ENCODE measurements at regions not wholly inside any gene's neighbourhood (a gene's known extent, or its start where the extent isn't known, plus 50 kb on each side); places are given as distances from the start of the nearest gene placed in this dataset.

GRCh38 chr12:81950871-81951270, 191.7 kb upstream of the PPFIA2 start:
- DNase-seq, result no peak

GRCh38 chr12:81949841-81950308, 190.7 kb upstream of the PPFIA2 start:
- no peak for DNase-seq

DNA sequence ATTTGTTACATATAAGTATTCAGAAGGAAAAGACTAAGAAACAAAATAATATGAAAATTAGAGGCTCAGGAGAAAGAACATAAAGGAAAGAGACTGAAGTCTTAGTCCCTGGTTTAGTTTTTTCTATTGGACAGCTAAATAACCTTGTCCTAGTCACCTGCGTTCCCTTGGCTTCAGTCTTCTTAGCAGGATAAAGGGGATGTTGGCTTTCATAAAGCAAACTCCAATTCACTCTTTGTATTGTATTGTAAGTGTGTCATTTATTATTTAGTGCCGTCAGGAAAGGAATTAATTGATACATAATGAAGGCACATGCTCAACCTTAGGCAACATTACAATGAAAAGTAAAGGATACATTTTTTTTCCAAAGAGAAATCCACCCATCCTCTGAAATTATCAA, 190.3 kb upstream of the PPFIA2 start:
- no peak for DNase-seq

GRCh38 chr12:81944886-81945285, 185.7 kb upstream of the PPFIA2 start:
- DNase-seq, result no peak

DNA sequence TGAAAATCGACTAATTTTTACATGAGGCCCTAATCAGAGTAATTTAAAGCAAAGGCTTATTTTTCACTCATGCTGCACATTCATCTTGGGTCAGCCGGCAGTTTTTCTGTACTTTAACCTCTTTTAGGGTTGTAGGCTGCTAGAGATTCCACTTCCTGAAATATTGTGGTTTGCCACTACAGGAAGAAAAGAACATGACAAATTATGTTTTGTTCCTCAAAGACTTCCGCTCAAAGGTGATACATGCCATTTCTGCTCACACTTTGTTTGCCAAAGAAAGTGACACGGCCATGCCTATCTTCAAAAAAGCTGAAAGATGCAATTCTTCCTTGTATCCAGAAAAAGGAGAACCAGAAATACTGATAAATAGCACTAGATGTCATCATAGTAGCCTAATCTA, 183.4 kb upstream of the PPFIA2 start:
- no peak for DNase-seq

GRCh38 chr12:81930037-81930436, 170.9 kb upstream of the PPFIA2 start:
- DNase-seq, result no peak

GRCh38 chr12:81896771-81897170, 137.6 kb upstream of the PPFIA2 start:
- DNase-seq, result no peak

GRCh38 chr12:81888961-81889360, 129.8 kb upstream of the PPFIA2 start:
- DNase-seq, result no peak

- no peak for DNase-seq
Observed at GRCh38 chr12:81888106-81888740, 129.1 kb upstream of the PPFIA2 start.

DNA sequence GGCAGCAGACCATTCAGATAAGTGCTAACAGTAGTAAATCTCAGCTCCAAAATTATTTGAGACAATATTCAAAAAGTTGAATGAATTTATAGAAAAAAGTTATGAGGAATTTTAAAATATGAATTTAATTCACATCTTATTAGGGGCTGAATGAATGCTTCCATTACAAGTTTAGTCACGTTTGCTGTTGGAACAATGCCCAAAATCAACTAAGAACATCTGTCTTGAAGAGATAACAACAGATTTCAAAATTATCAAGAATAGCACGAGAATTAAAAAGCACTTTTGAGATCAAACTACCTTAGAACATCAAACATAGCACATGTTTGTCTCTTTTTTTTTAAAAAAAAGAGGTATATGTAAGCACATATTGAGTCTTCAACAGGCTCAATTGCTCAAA, 115.4 kb upstream of the PPFIA2 start:
- DNase-seq, result peak; percentile 9

- DNase-seq, result no peak
Observed at GRCh38 chr12:81874166-81874565, 115.0 kb upstream of the PPFIA2 start.

GRCh38 chr12:81872400-81872799, 113.2 kb upstream of the PPFIA2 start:
- DNase-seq, result no peak

- no peak for DNase-seq
Observed at GRCh38 chr12:81866081-81866480, 106.9 kb upstream of the PPFIA2 start.

DNA sequence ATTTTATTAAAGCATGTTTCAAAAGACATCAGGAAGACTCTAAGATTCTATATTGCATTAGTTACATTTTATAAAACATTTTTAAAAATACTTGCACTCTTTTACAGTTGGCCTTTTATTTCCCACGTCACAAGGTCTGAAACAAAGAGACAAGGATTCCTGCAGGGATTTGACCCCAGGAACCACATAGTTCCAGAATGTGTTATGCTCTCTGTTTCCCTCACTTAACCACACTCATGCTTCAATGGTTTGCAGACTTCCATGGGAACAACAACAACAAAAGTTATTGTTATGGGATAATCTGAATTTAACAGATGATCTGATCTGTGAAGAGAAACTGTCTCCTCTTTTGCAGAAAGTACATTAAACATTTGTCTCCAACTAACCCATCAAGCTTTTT, 104.3 kb upstream of the PPFIA2 start:
- no peak for DNase-seq

- DNase-seq, result no peak
Observed at GRCh38 chr12:81859521-81859920, 100.4 kb upstream of the PPFIA2 start.

DNA sequence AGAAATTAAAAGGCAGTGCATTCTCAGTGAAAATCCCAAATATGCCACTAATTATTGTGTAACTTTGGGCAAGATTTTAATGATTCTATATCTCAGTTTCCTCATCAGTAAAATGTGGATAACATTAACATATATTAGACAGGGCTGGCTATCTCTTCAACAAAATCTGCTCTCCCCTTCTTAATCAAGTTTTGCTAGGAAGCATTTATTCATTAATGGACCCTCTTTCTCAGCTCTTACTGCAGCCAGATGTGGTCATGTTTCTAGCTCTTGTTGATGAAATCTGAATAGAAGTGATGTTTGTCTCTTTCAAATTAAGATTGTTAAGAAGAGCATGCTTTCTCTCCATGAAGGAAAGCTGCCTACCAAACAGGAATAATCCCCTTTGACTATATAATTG, 84.4 kb upstream of the PPFIA2 start:
- no peak for DNase-seq

GRCh38 chr12:81835783-81836182, 76.6 kb upstream of the PPFIA2 start:
- DNase-seq, result no peak

DNA sequence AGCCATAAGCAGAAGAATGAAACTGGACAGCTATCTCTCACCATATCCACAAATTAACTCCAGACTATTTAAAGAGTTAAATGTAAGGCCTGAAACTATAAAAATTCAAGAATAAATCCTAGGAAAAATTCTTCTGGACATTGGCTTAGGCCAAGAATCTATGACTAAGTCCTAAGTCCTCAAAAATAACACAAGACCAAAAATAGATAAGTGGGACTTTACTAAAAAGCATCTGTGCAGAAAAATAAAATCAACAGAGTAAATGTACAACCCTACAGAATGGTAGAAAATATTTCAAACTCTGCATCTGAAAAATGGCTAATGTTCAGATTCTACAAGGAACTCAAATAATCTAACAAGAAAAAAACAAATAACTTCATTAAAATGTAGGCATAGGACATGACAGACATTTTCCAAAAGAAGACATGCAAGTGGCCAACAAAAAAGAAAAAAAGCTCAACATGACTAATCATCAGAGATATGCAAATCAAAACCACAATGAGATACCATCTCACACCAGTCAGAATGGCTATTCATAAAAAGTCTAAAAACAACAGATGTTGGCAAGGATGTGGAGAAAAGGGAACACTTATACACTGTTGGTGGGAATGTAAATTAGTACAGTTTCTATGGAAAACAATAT, 61.0 kb upstream of the PPFIA2 start:
- DNase-seq, result no peak

DNA sequence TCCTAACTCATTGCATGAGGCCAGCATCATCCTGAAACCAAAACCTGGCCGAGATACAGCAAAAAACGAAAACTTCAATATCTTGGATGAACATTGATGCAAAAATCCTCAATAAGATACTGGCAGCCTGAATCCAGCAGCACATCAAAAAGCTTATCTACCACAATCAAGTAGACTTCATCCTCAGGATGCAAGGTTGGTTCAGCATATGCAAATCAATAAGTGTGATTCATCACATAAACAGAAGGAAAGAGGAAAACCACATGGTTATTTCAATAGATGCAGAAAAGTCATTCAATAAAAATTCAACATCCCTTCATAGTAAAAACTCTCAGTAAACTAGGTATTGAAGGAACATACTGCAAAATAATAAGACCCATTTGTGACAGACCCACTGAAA, 56.5 kb upstream of the PPFIA2 start:
- no peak for DNase-seq

DNA sequence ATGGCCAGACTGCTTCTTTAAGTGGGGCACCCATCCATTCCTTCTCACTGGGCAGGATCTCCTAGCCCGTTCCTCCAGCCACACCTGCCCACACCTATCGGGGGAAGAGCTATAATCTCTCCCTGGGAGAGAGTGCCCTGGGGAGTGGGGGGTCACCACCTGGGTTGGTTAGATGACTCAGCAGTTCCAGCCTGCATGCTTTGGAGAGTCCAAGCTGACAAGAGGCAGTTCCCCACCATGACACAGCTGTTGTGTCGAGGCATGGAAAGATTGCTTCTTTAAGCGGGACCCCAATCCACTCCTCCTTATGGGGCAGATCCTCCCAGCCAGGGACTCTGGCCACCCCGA, 52.6 kb upstream of the PPFIA2 start:
- DNase-seq, result no peak

DNA sequence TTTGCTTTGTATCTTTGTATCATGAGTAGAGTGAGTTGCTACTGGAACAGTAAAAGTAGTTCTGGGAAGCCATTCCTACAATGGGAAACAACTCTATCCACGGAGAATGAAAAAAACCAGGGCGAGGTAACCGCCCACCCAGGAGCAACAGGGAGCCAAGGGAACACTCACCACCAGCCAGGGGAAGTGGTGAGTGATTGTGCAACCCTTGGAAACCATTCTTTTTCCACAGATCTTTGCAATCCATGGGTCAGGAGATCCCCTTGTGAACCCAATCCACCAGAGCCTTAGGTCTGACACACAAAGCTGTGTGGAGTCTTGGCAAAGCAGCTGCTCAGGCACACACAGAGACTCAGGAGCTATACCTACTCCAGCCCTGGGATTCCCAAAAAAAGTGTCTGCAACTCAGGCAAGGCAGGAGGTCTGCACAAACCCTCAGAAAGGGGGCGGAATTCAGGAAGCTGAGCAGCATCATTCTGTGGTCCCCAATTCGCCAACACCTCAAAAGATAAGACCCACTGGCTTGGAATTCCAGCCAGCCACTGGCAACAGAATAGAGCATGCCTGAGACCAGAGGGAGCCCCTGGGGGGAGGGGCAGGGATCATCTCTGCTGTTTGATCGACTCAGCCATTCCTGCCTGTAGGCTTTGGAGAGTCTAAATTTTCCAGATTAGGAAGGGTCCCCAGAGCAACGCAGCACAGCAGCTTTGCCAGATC, 52.1 kb upstream of the PPFIA2 start:
- no peak for DNase-seq

GRCh38 chr12:81809829-81810595, 50.9 kb upstream of the PPFIA2 start:
- DNase-seq, result no peak

GRCh38 chr12:81809113-81809777, 50.1 kb upstream of the PPFIA2 start:
- no peak for DNase-seq
